Lower leg skin (tissue), 4 donors: ENCODE measurements at regions not wholly inside any gene's neighbourhood (a gene's known extent, or its start where the extent isn't known, plus 50 kb on each side); places are given as distances from the start of the nearest gene placed in this dataset.
"Not testable (repeated sequence)": the region's sequence is repeated elsewhere in the genome, so short reads cannot be mapped to it uniquely, and the experiment has no call there.

Experiments used
- DNase-seq, 2 donors: peaks; one replicate each; pipeline ENCODE4 v3.0.0-alpha.2; 2019; ENCODE audit warnings: low spot score in 2 of 2
- H3K4me3 ChIP-seq: fragments of 200-600 bp; sonication (generic); 2 replicates; pipeline ENCODE4 v1.5.1; 2017; ENCODE audit warnings: mild to moderate bottlenecking, low read depth; ENCODE audit not compliant: poor library complexity, severe bottlenecking
- POLR2A ChIP-seq, 2 donors: fragments of 450-650 bp; IDR thresholded peaks; one replicate each; pipeline ENCODE4 v1.6.1; 2016 to 2017; ENCODE audit warnings: antibody characterized with exemption in 2 of 2, mild to moderate bottlenecking in 1 of 2, moderate library complexity in 1 of 2
- WGBS, 2 donors: methylation state at CpG; one replicate each; pipeline ENCODE4 v1.1.5; 2018; 5-methylcytosine and 5-hydroxymethylcytosine counted together
- intact Hi-C: fragments of 100-400 bp; cut with DNase I; formaldehyde crosslinking; loops from one replicate; pipeline ENCODE4 v1.15.0; 2023; ENCODE audit warnings: low total_unique reads
- TF ChIP-seq, protein P1 (sequence below), 3 donors: fragments of 450-650 bp; IDR thresholded peaks; one replicate each; pipeline ENCODE4 v1.5.1; 2016; ENCODE audit warnings: antibody characterized with exemption in 3 of 3, mild to moderate bottlenecking in 3 of 3, moderate library complexity in 2 of 3

- TF ChIP-seq POLR2A (IDR thresholded peaks at IDR 0.05), result no peak
- TF ChIP-seq, protein P1, sequence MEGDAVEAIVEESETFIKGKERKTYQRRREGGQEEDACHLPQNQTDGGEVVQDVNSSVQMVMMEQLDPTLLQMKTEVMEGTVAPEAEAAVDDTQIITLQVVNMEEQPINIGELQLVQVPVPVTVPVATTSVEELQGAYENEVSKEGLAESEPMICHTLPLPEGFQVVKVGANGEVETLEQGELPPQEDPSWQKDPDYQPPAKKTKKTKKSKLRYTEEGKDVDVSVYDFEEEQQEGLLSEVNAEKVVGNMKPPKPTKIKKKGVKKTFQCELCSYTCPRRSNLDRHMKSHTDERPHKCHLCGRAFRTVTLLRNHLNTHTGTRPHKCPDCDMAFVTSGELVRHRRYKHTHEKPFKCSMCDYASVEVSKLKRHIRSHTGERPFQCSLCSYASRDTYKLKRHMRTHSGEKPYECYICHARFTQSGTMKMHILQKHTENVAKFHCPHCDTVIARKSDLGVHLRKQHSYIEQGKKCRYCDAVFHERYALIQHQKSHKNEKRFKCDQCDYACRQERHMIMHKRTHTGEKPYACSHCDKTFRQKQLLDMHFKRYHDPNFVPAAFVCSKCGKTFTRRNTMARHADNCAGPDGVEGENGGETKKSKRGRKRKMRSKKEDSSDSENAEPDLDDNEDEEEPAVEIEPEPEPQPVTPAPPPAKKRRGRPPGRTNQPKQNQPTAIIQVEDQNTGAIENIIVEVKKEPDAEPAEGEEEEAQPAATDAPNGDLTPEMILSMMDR (IDR thresholded peaks at IDR 0.05), result no peak
- WGBS, 2 donors, result 48 to 57% methylated on average over 5 of the region's 5 CpGs
- intact Hi-C loops, result no loop called here
- peak in 1 of 2 donors; percentile 24 for DNase-seq
- H3K4me3 ChIP-seq, result no peak overlapping the region
Measured at GRCh38 chr6:51472745-51473487, 614.5 kb downstream of the PKHD1 start.

- 36 to 40% methylated on average over 9 of the region's 9 CpGs for WGBS, 2 donors
Measured at GRCh38 chr6:51474022-51474975, 613.1 kb downstream of the PKHD1 start.

DNA sequence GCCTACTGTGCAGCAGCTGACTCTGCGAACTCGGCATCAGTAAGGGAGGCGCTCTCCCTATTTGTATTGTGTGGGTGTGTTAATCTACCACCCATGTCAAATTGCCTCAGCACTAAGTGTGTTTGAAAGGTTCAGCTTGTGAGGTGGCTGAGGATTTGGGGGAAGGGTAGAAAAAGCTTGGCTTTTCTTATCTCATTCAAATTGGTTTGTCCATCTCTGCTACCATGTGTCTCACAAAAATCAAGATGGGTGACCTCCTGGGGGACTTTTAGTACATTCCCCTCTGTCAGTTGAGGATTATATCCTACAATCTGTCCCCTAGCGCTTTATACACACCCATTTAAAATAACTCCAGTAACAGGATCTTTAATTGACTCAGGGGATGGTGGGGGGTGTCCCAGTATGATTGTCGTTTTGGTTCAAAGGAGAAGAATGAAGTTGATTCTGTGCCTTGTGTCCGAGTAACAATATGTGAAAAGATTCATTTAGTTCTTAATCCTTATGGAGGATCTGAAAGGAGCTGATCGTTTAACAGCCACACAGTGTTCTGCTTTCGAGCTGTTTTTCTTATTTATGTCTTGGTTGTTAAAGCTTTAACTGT lies 609.6 kb downstream of the PKHD1 start:
- DNase-seq, result no peak
- no peak overlapping the region for H3K4me3 ChIP-seq
- 81 to 87% methylated on average over 8 of the region's 8 CpGs for WGBS, 2 donors
- TF ChIP-seq, protein P1 (IDR thresholded peaks at IDR 0.05), result no peak
- TF ChIP-seq POLR2A (IDR thresholded peaks at IDR 0.05), result no peak
- intact Hi-C loops, result no loop called here

More at GRCh38 chr6:51474022-51474975, 613.1 kb downstream of the PKHD1 start:
- no peak for DNase-seq
- no peak overlapping the region for H3K4me3 ChIP-seq
- no peak for TF ChIP-seq POLR2A (IDR thresholded peaks at IDR 0.05)
- TF ChIP-seq, protein P1 (IDR thresholded peaks at IDR 0.05), result no peak
- intact Hi-C loops, result no loop called here

GRCh38 chr6:51479296-51479695 lies 608.1 kb downstream of the PKHD1 start:
- WGBS, 2 donors, result 53 to 56% methylated on average over 1 of the region's 1 CpG
- no peak for TF ChIP-seq POLR2A (IDR thresholded peaks at IDR 0.05)
- TF ChIP-seq, protein P1 (IDR thresholded peaks at IDR 0.05), result no peak
- intact Hi-C loops, result no loop called here
- no peak overlapping the region for H3K4me3 ChIP-seq
- no peak for DNase-seq

- H3K4me3 ChIP-seq, result no peak overlapping the region
- intact Hi-C loops, result no loop called here
- WGBS, 2 donors, result 71 to 89% methylated on average over 1 of the region's 1 CpG
- no peak for DNase-seq
- TF ChIP-seq, protein P1 (IDR thresholded peaks at IDR 0.05), result no peak
- no peak for TF ChIP-seq POLR2A (IDR thresholded peaks at IDR 0.05)
Measured at GRCh38 chr6:51480040-51480439, 607.4 kb downstream of the PKHD1 start.

- WGBS, 2 donors, result 89 to 91% methylated on average over 9 of the region's 9 CpGs
- intact Hi-C loops, H3K4me3 ChIP-seq, DNase-seq: not testable (repeated sequence)
Measured at GRCh38 chr6:51485869-51486268, 601.5 kb downstream of the PKHD1 start.
